ENCODE measurements at regions not wholly inside any gene's neighbourhood (a gene's known extent, or its start where the extent isn't known, plus 50 kb on each side); places are given as distances from the start of the nearest gene placed in this dataset.

GRCh38 chr12:114984634-114985061 is 300.7 kb upstream of the TBX3 start:
- H3K9me2 ChIP-seq (ENCODE audit: insufficient read depth) = no peaks in the 10 kb centered on the region
- H3K79me2 ChIP-seq (ENCODE audit: insufficient read depth) = no peaks in the 10 kb centered on the region
- in situ Hi-C loops (cut with MboI) = no loop called here
- no peak overlapping the region for H3K9ac ChIP-seq
- WGBS, 2 experiments (ENCODE audit: low coverage in 1 of 2, low lambda C conversion rate in 2 of 2, missing lambda C conversion rate in 2 of 2) = 74 to 86% methylated on average over 2 of the region's 2 CpGs
- no peak overlapping the region for H3K4me2 ChIP-seq (ENCODE audit: unreplicated experiment)
- TF ChIP-seq EZH2phosphoT487 (IDR thresholded peaks at IDR 0.05; ENCODE audit: insufficient read depth, low read depth) (no peak), EZH2 (IDR thresholded peaks at IDR 0.05; ENCODE audit: insufficient read depth, poor library complexity, severe bottlenecking) (no peak)
- no peaks in the 10 kb centered on the region for H3K27me3 ChIP-seq (replicated peaks; ENCODE audit: insufficient read depth)
- no peak overlapping the region for H3K27ac ChIP-seq
- H4K20me1 ChIP-seq (ENCODE audit: insufficient read depth) = no peaks in the 10 kb centered on the region
- no peaks in the 10 kb centered on the region for H3K36me3 ChIP-seq (ENCODE audit: low read depth)
- H3F3A ChIP-seq (ENCODE audit: insufficient read depth) = no peaks in the 10 kb centered on the region
- H3K4me1 ChIP-seq (ENCODE audit: insufficient read depth) = no peaks in the 10 kb centered on the region; the same call in 1 of the 2 replicates
- no peak overlapping the region for H2AFZ ChIP-seq
- no peak for DNase-seq
- no peak overlapping the region for H3K4me3 ChIP-seq
- H3K9me3 ChIP-seq (ENCODE audit: low read depth) = no peaks in the 10 kb centered on the region

GRCh38 chr12:114982760-114983159 is 298.8 kb upstream of the TBX3 start:
- Histone ChIP-seq H3K9me2 (ENCODE audit: insufficient read depth) (no peaks in the 10 kb centered on the region), H3K4me2 (ENCODE audit: unreplicated experiment) (no peak overlapping the region), H3K27ac (no peak overlapping the region), H3F3A (ENCODE audit: insufficient read depth) (no peaks in the 10 kb centered on the region), H3K9ac (no peak overlapping the region), H3K4me3 (no peak overlapping the region), H4K20me1 (ENCODE audit: insufficient read depth) (no peaks in the 10 kb centered on the region), H3K4me1 (ENCODE audit: insufficient read depth) (no peaks in the 10 kb centered on the region), H3K36me3 (ENCODE audit: low read depth) (no peaks in the 10 kb centered on the region), H3K79me2 (ENCODE audit: insufficient read depth) (no peaks in the 10 kb centered on the region), H3K9me3 (ENCODE audit: low read depth) (no peaks in the 10 kb centered on the region), H2AFZ (no peak overlapping the region), H3K27me3 (replicated peaks; ENCODE audit: insufficient read depth) (no peaks in the 10 kb centered on the region)
- in situ Hi-C loops (cut with MboI) = no loop called here
- TF ChIP-seq EZH2 (IDR thresholded peaks at IDR 0.05; ENCODE audit: insufficient read depth, poor library complexity, severe bottlenecking) = no peak
- DNase-seq = peak; percentile 8
- WGBS, 2 experiments (ENCODE audit: low coverage in 1 of 2, low lambda C conversion rate in 2 of 2, missing lambda C conversion rate in 2 of 2) = 55 to 56% methylated on average over 2 of the region's 2 CpGs

GRCh38 chr12:114981036-114981435 is 297.1 kb upstream of the TBX3 start:
- Histone ChIP-seq H3F3A (ENCODE audit: insufficient read depth) (peaks cover 11% of the 10 kb centered on the region), H3K4me2 (ENCODE audit: unreplicated experiment) (no peak overlapping the region), H3K9me3 (ENCODE audit: low read depth) (no peaks in the 10 kb centered on the region), H2AFZ (no peak overlapping the region), H4K20me1 (ENCODE audit: insufficient read depth) (no peaks in the 10 kb centered on the region), H3K4me1 (ENCODE audit: insufficient read depth) (peaks cover 11% of the 10 kb centered on the region), H3K79me2 (ENCODE audit: insufficient read depth) (no peaks in the 10 kb centered on the region), H3K4me3 (no peak overlapping the region), H3K9me2 (ENCODE audit: insufficient read depth) (no peaks in the 10 kb centered on the region), H3K27ac (no peak overlapping the region), H3K36me3 (ENCODE audit: low read depth) (no peaks in the 10 kb centered on the region), H3K9ac (no peak overlapping the region), H3K27me3 (replicated peaks; ENCODE audit: insufficient read depth) (no peaks in the 10 kb centered on the region)
- in situ Hi-C loops (cut with MboI) = no loop called here
- DNase-seq = no peak
- WGBS, 2 experiments (ENCODE audit: low coverage in 1 of 2, low lambda C conversion rate in 2 of 2, missing lambda C conversion rate in 2 of 2) = 80 to 86% methylated on average over 4 of the region's 4 CpGs
- TF ChIP-seq EZH2 (IDR thresholded peaks at IDR 0.05; ENCODE audit: insufficient read depth, poor library complexity, severe bottlenecking) (no peak), EZH2phosphoT487 (IDR thresholded peaks at IDR 0.05; ENCODE audit: insufficient read depth, low read depth) (no peak)

- Histone ChIP-seq H3K27me3 (replicated peaks; ENCODE audit: insufficient read depth) (no peaks in the 10 kb centered on the region), H3K9me2 (ENCODE audit: insufficient read depth) (0 out of 2 replicates have a peak, but pooled peaks cover 3% of the 10 kb centered on the region), H2AFZ (no peak overlapping the region), H3F3A (ENCODE audit: insufficient read depth) (peaks cover 11% of the 10 kb centered on the region), H3K36me3 (ENCODE audit: low read depth) (no peaks in the 10 kb centered on the region), H3K4me2 (ENCODE audit: unreplicated experiment) (no peak overlapping the region), H3K4me3 (no peak overlapping the region), H3K4me1 (ENCODE audit: insufficient read depth) (peaks cover 11% of the 10 kb centered on the region), H3K79me2 (ENCODE audit: insufficient read depth) (no peaks in the 10 kb centered on the region), H3K9ac (no peak overlapping the region), H3K27ac (no peak overlapping the region), H3K9me3 (ENCODE audit: low read depth) (no peaks in the 10 kb centered on the region), H4K20me1 (ENCODE audit: insufficient read depth) (no peaks in the 10 kb centered on the region)
- in situ Hi-C loops (cut with MboI) = no loop called here
- TF ChIP-seq EZH2phosphoT487 (IDR thresholded peaks at IDR 0.05; ENCODE audit: insufficient read depth, low read depth) (no peak), EZH2 (IDR thresholded peaks at IDR 0.05; ENCODE audit: insufficient read depth, poor library complexity, severe bottlenecking) (no peak)
- peak; percentile 67 for DNase-seq
Measured at GRCh38 chr12:114976959-114977358, 293.0 kb upstream of the TBX3 start.

- H3K9me3 ChIP-seq (ENCODE audit: low read depth) = no peaks in the 10 kb centered on the region
- no peaks in the 10 kb centered on the region for H3K27me3 ChIP-seq (replicated peaks; ENCODE audit: insufficient read depth)
- peaks cover 11% of the 10 kb centered on the region for H3F3A ChIP-seq (ENCODE audit: insufficient read depth)
- H4K20me1 ChIP-seq (ENCODE audit: insufficient read depth) = no peaks in the 10 kb centered on the region
- DNase-seq = peak; percentile 39
- TF ChIP-seq EZH2 (IDR thresholded peaks at IDR 0.05; ENCODE audit: insufficient read depth, poor library complexity, severe bottlenecking) = no peak
- no peak for TF ChIP-seq EZH2phosphoT487 (IDR thresholded peaks at IDR 0.05; ENCODE audit: insufficient read depth, low read depth)
- peak overlapping the region; percentile 35 for H3K27ac ChIP-seq
- WGBS, 2 experiments (ENCODE audit: low coverage in 1 of 2, low lambda C conversion rate in 2 of 2, missing lambda C conversion rate in 2 of 2) = 48 to 50% methylated on average over 2 of the region's 2 CpGs
- no peak overlapping the region for H2AFZ ChIP-seq
- H3K9me2 ChIP-seq (ENCODE audit: insufficient read depth) = 0 out of 2 replicates have a peak, but pooled peaks cover 3% of the 10 kb centered on the region
- H3K9ac ChIP-seq = no peak overlapping the region
- in situ Hi-C loops (cut with MboI) = no loop called here
- H3K79me2 ChIP-seq (ENCODE audit: insufficient read depth) = no peaks in the 10 kb centered on the region
- no peak overlapping the region for H3K4me3 ChIP-seq
- peaks cover 11% of the 10 kb centered on the region for H3K4me1 ChIP-seq (ENCODE audit: insufficient read depth)
- H3K4me2 ChIP-seq (ENCODE audit: unreplicated experiment) = no peak overlapping the region
- H3K36me3 ChIP-seq (ENCODE audit: low read depth) = no peaks in the 10 kb centered on the region
Measured at GRCh38 chr12:114976372-114976771, 292.4 kb upstream of the TBX3 start.

Data from GM23248 (cell line).